K562 (cell line): ENCODE measurements at regions not wholly inside any gene's neighbourhood (a gene's known extent, or its start where the extent isn't known, plus 50 kb on each side); places are given as distances from the start of the nearest gene placed in this dataset.

Source experiments
- ATAC-seq: fragments of 200-7000 bp; cut with Tn5 transposase; 3 replicates; pipeline ENCODE4 v1.9.1; 2020; ENCODE audit warnings: moderate library complexity
- BruUV-seq: library from RNA; stranded (reverse); fragments of 400-500 nt; replicated peaks from 2 replicates; lab custom pipeline; 2021; lab: Mats Ljungman, UMichigan
- CTCF ChIA-PET: fragments of 300-600 bp; formaldehyde crosslinking; extraction: SDS; loops from one replicate; lab custom pipeline; 2021; ENCODE audit warnings: low intra/inter-chr PET ratio; lab: Yijun Ruan, JAX
- POLR2A ChIA-PET: fragments of 300-600, 350-650 bp; sonication (Branson Sonifier 250); formaldehyde crosslinking; extraction: SDS; loops from one replicate; lab custom pipeline; 2021; ENCODE audit warnings: antibody characterized with exemption, inconsistent platforms; lab: Yijun Ruan, JAX
- DNase-seq, 4 experiments: peaks; one replicate each; pipeline versions ENCODE4 v3.0.0 to v3.0.0-alpha.2; 2011 to 2018; ENCODE audit warnings: low spot score in 3 of 4, mixed read lengths in 3 of 4; ENCODE audit errors: extremely low read depth in 1 of 4
- FAIRE-seq: peaks from 2 replicates; lab custom pipeline; 2011; peaks lifted over from hg19 to GRCh38; lab: Jason Lieb, UNC
- H2AFZ ChIP-seq: 2 replicates; pipeline ENCODE4 v1.6.0; 2011; ENCODE audit warnings: low read depth, low read length, control low read depth, inconsistent platforms
- H3K27ac ChIP-seq: fragments of 200-600 bp; 3 replicates; pipeline ENCODE4 v1.8.0; 2011; ENCODE audit warnings: low read depth, mild to moderate bottlenecking, control low read depth, inconsistent platforms, low read length, moderate library complexity, mixed read lengths; ENCODE audit errors: extremely low read depth
- H3K27me3 ChIP-seq, 2 experiments: fragments of 300-600 bp in 1 of 2; 2 replicates in 1 of 2; 3 replicates in 1 of 2; pipeline versions ENCODE4 v1.6.0 to v1.8.0; 2011; ENCODE audit warnings: inconsistent platforms in 2 of 2, low read length in 2 of 2, mild to moderate bottlenecking in 1 of 2, mixed read lengths in 1 of 2, moderate library complexity in 1 of 2; ENCODE audit not compliant: control insufficient read depth in 2 of 2, insufficient read depth in 2 of 2
- H3K36me3 ChIP-seq: fragments of 300-600 bp; 3 replicates; pipeline ENCODE4 v1.8.0; 2011; ENCODE audit warnings: mild to moderate bottlenecking, low read length, inconsistent platforms; ENCODE audit not compliant: control insufficient read depth, insufficient read depth
- H3K4me1 ChIP-seq, 2 experiments: fragments of 200-600 bp in 1 of 2; replicated peaks in 1 of 2; 2 replicates in 1 of 2; 3 replicates in 1 of 2; pipeline versions ENCODE4 v1.5.1 to v1.8.0; 2011; ENCODE audit warnings: inconsistent platforms in 2 of 2, low read length in 2 of 2, mild to moderate bottlenecking in 1 of 2, mixed read lengths in 1 of 2, moderate library complexity in 1 of 2; ENCODE audit not compliant: control insufficient read depth in 2 of 2, insufficient read depth in 2 of 2
- H3K4me2 ChIP-seq: 2 replicates; pipeline ENCODE4 v1.6.1; 2011; ENCODE audit warnings: low read length, control low read depth, inconsistent platforms, mixed read lengths; ENCODE audit not compliant: insufficient read depth
- H3K4me3 ChIP-seq: fragments of 200-600 bp; sonication (generic), shearing (Covaris generic); 2 replicates; pipeline ENCODE4 v1.5.1; 2016; ENCODE audit warnings: control low read depth, inconsistent platforms
- H3K79me2 ChIP-seq: fragments of 200-600 bp; 3 replicates; pipeline ENCODE4 v1.8.0; 2011; ENCODE audit warnings: low read length, inconsistent platforms; ENCODE audit not compliant: control insufficient read depth, insufficient read depth
- H3K9ac ChIP-seq, 2 experiments: 2 replicates each; pipeline versions ENCODE4 v1.6.0 to v1.6.1; 2011; ENCODE audit warnings: low read depth in 2 of 2, low read length in 2 of 2, control low read depth in 1 of 2, inconsistent platforms in 1 of 2, mild to moderate bottlenecking in 1 of 2, mixed read lengths in 1 of 2; ENCODE audit not compliant: insufficient read depth in 1 of 2
- H3K9me1 ChIP-seq: one replicate; pipeline ENCODE4 v1.6.0; 2011; ENCODE audit warnings: inconsistent platforms, mild to moderate bottlenecking, low read length, moderate library complexity; ENCODE audit not compliant: control insufficient read depth, insufficient read depth
- H3K9me3 ChIP-seq: replicated peaks from 2 replicates; pipeline ENCODE4 v1.5.1; 2011; ENCODE audit warnings: low read depth, low read length, inconsistent platforms; ENCODE audit not compliant: control insufficient read depth, insufficient read depth
- H4K20me1 ChIP-seq: replicated peaks from 2 replicates; pipeline ENCODE4 v1.6.1; 2011; ENCODE audit warnings: low read length, inconsistent platforms, mixed read lengths; ENCODE audit not compliant: control insufficient read depth, insufficient read depth
- CEBPB ChIP-seq: fragments of 450-650 bp; IDR thresholded peaks from 2 replicates; pipeline ENCODE4 v1.6.1; 2016; ENCODE audit warnings: missing genetic modification characterization, missing compliant biosample characterization
- GTF3C2 ChIP-seq: IDR thresholded peaks from 3 replicates; pipeline ENCODE4 v1.6.1; 2011; ENCODE audit warnings: borderline replicate concordance, mild to moderate bottlenecking, moderate library complexity; ENCODE audit not compliant: insufficient read length; ENCODE audit errors: extremely low read depth
- ZNF277 ChIP-seq: fragments of 250-450 bp; sonication (Bioruptor Pico); IDR thresholded peaks from 2 replicates; pipeline ENCODE4 v1.8.0; 2022; ENCODE audit warnings: inconsistent platforms, mild to moderate bottlenecking, moderate library complexity, borderline replicate concordance
- WGBS: fragments of 100-300 bp; shearing (Covaris generic); methylation state at CpG from one replicate; pipeline ENCODE4 v1.1.6; 2016; ENCODE audit warnings: low coverage, mixed read lengths; ENCODE audit not compliant: insufficient coverage; ENCODE audit errors: missing lambda C conversion rate; 5-methylcytosine and 5-hydroxymethylcytosine counted together
- in situ Hi-C: fragments of 300-500 bp; cut with MboI; formaldehyde crosslinking; loops from 4 replicates; pipeline ENCODE4 v1.15.0; 2018; ENCODE audit warnings: inconsistent platforms, mixed read lengths
- intact Hi-C: fragments of 100-400 bp; cut with micrococcal nuclease; formaldehyde crosslinking; loops from 2 replicates; pipeline ENCODE4 v1.14.2; 2022

- BruUV-seq: no TSS peak
- Histone ChIP-seq H3K4me1 (no peaks in the 10 kb centered on the region), H3K9me3 (no peaks in the 10 kb centered on the region), H2AFZ (no peak overlapping the region), H3K9ac (no peak overlapping the region), H4K20me1 (no peaks in the 10 kb centered on the region), H3K9me1 (no peaks in the 10 kb centered on the region), H3K79me2 (no peaks in the 10 kb centered on the region), H3K4me2 (no peak overlapping the region), H3K36me3 (no peaks in the 10 kb centered on the region), H3K27ac (no peak overlapping the region), H3K27me3 (no peaks in the 10 kb centered on the region), H3K4me3 (no peak overlapping the region)
- ChIA-PET POLR2A (no interaction called here), CTCF (no interaction called here)
- FAIRE-seq: no peak
- TF ChIP-seq CEBPB (tag): no peak
- no peak for TF ChIP-seq ZNF277 (CRISPR knock-in tag)
- no peak for TF ChIP-seq GTF3C2
- no peak for ATAC-seq
- WGBS: 0% methylated on average over 6 of the region's 7 CpGs
- intact Hi-C loops (no loop called here), in situ Hi-C loops (no loop called here)
- DNase-seq: no peak
Observed at GRCh38 chr2:226427538-226428307, 371.9 kb downstream of the IRS1 start.
